ENCODE measurements at regions not wholly inside any gene's neighbourhood (a gene's known extent, or its start where the extent isn't known, plus 50 kb on each side); places are given as distances from the start of the nearest gene placed in this dataset.

DNA sequence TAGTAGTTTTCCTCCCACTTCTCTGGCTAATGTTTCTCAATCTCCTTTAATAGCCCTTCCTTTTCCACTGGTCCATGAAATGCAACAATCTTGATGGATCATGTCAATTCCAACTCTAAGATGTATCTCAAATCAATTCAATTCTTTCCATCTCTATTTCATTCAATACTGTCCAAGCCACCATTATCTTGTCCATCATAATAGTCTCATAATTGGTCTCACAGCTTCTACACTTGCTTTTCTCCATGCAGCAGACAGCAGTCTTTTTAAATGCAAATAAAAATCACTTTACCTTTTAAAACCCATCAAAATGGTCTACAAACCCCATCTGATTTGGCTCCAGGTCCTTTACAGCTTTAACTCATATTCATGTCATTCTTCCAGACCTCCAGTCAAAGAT lies 226.6 kb downstream of the EPHA4 start:
- Histone ChIP-seq H3K4me1 (ENCODE audit: insufficient read depth, low read length) (no peaks in the 10 kb centered on the region), H3K27ac (ENCODE audit: low read depth, low read length) (no peak overlapping the region), H3K4me3 (ENCODE audit: low read length) (no peak overlapping the region)

DNA sequence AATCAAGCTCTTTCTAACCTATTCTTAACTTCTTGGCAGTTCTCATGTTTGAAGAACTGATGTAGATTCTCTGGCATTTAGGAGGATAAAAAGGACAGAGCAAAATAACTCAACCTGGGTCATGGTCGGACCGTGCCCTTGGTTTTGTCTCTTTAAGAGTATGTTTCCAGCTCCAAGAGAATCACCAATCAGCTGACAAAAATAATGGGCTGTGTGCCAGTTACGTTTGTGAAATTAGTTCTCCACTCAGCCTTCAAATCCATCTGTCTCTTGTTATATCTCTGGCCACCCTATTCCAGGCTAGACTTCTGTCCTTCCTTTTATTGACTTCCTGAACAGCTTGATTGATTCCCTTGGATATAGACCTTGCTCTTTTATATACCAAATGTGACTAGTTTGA lies 225.7 kb downstream of the EPHA4 start:
- 98% methylated on average over 3 of the region's 3 CpGs for WGBS
- H3K4me1 ChIP-seq (ENCODE audit: insufficient read depth, low read length): no peaks in the 10 kb centered on the region
- H3K27ac ChIP-seq (ENCODE audit: low read depth, low read length): no peak overlapping the region
- no peaks in the 10 kb centered on the region for H3K9me3 ChIP-seq (ENCODE audit: insufficient read depth, low read depth, low read length)
- no peaks in the 10 kb centered on the region for H3K27me3 ChIP-seq (ENCODE audit: insufficient read depth, low read length)
- no peak overlapping the region for H3K9ac ChIP-seq (ENCODE audit: low read depth, low read length)
- no peaks in the 10 kb centered on the region for H3K36me3 ChIP-seq (ENCODE audit: insufficient read depth, low read length)
- no peak overlapping the region for H3K4me3 ChIP-seq (ENCODE audit: low read length)

More for the DNA sequence above, 226.6 kb downstream of the EPHA4 start:
- Histone ChIP-seq H3K9me3 (ENCODE audit: insufficient read depth, low read depth, low read length) (no peaks in the 10 kb centered on the region), H3K36me3 (ENCODE audit: insufficient read depth, low read length) (no peaks in the 10 kb centered on the region), H3K9ac (ENCODE audit: low read depth, low read length) (no peak overlapping the region), H3K27me3 (ENCODE audit: insufficient read depth, low read length) (no peaks in the 10 kb centered on the region)

- H3K9me3 ChIP-seq (ENCODE audit: insufficient read depth, low read depth, low read length): no peaks in the 10 kb centered on the region
- H3K27me3 ChIP-seq (ENCODE audit: insufficient read depth, low read length): no peaks in the 10 kb centered on the region
- 94% methylated on average over 2 of the region's 2 CpGs for WGBS
- no peak overlapping the region for H3K27ac ChIP-seq (ENCODE audit: low read depth, low read length)
- no peaks in the 10 kb centered on the region for H3K4me1 ChIP-seq (ENCODE audit: insufficient read depth, low read length)
- H3K36me3 ChIP-seq (ENCODE audit: insufficient read depth, low read length): no peaks in the 10 kb centered on the region
- no peak overlapping the region for H3K9ac ChIP-seq (ENCODE audit: low read depth, low read length)
- no peak overlapping the region for H3K4me3 ChIP-seq (ENCODE audit: low read length)
Measured at GRCh38 chr2:221347471-221347870, 224.6 kb downstream of the EPHA4 start.

DNA sequence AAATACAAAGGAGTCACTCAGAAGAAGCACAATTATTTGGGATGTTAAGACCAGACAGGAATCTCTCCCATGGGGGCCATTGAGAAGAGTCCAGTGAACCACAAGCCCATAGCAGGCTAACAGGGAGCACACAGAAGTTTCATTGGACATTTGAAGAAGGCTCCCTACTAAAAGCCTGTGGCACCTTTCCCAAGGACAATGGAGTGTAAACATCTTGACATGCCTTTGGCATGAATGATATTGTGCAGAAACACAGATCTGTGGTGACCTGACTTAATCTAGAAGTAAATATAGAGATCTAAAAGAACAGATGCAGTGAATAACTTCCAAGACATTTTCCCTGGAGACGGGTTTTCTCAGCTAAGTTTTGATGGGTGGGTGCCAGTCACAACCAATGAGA lies 221.5 kb downstream of the EPHA4 start:
- Histone ChIP-seq H3K9ac (ENCODE audit: low read depth, low read length) (no peak overlapping the region), H3K9me3 (ENCODE audit: insufficient read depth, low read depth, low read length) (no peaks in the 10 kb centered on the region), H3K4me1 (ENCODE audit: insufficient read depth, low read length) (no peaks in the 10 kb centered on the region), H3K27me3 (ENCODE audit: insufficient read depth, low read length) (no peaks in the 10 kb centered on the region), H3K4me3 (ENCODE audit: low read length) (no peak overlapping the region), H3K36me3 (ENCODE audit: insufficient read depth, low read length) (no peaks in the 10 kb centered on the region), H3K27ac (ENCODE audit: low read depth, low read length) (no peak overlapping the region)
- WGBS: 100% methylated on average over 1 of the region's 1 CpG

DNA sequence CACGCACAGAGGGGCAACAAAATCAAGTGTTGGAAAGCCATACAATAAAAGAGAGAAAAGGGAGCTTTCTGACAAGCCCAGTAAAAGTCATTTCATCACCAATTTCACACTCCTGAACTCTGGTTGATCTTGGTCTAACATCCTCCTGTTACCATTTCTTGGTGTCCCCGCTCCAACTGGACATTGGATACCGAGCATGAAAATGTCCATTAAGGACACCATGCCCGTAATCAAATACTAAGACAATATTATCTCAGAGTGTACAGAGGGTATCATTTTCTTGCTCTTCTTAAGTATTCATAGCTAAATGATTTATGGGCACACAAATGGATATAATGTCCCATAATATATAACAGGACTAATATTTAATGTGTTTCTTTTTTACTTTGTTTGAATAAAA lies 218.9 kb downstream of the EPHA4 start:
- H3K36me3 ChIP-seq (ENCODE audit: insufficient read depth, low read length): no peaks in the 10 kb centered on the region
- no peak overlapping the region for H3K27ac ChIP-seq (ENCODE audit: low read depth, low read length)
- no peaks in the 10 kb centered on the region for H3K27me3 ChIP-seq (ENCODE audit: insufficient read depth, low read length)
- H3K9ac ChIP-seq (ENCODE audit: low read depth, low read length): no peak overlapping the region
- no peak overlapping the region for H3K4me3 ChIP-seq (ENCODE audit: low read length)
- 84% methylated on average over 4 of the region's 4 CpGs for WGBS
- H3K4me1 ChIP-seq (ENCODE audit: insufficient read depth, low read length): no peaks in the 10 kb centered on the region
- no peaks in the 10 kb centered on the region for H3K9me3 ChIP-seq (ENCODE audit: insufficient read depth, low read depth, low read length)

DNA sequence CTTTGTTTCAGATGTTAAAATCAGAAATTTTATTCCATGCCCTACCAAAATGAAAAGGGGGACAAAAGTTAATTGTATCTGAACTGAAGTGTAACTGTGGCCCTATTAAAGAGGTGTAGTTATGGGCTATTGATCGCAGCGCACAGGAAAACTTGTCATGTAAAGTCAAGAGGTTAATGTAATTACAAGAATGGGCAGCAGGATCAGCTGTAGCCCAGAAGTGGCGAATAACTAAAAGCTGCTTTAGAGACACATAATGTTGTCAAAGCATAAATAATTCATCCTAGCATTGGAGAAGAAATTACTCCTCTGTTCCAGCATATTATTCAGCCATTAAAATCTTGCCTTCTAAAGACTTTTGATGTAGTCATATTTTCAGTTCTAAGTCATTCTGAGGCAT lies 211.8 kb downstream of the EPHA4 start:
- Histone ChIP-seq H3K4me3 (ENCODE audit: low read length) (no peak overlapping the region), H3K9me3 (ENCODE audit: insufficient read depth, low read depth, low read length) (no peaks in the 10 kb centered on the region), H3K27ac (ENCODE audit: low read depth, low read length) (no peak overlapping the region), H3K9ac (ENCODE audit: low read depth, low read length) (no peak overlapping the region), H3K36me3 (ENCODE audit: insufficient read depth, low read length) (no peaks in the 10 kb centered on the region), H3K27me3 (ENCODE audit: insufficient read depth, low read length) (no peaks in the 10 kb centered on the region), H3K4me1 (ENCODE audit: insufficient read depth, low read length) (peaks cover 5% of the 10 kb centered on the region; the same call in 1 of the 2 replicates)
- WGBS: 97% methylated on average over 3 of the region's 3 CpGs

- no peaks in the 10 kb centered on the region for H3K27me3 ChIP-seq (ENCODE audit: insufficient read depth, low read length)
- no peak overlapping the region for H3K9ac ChIP-seq (ENCODE audit: low read depth, low read length)
- H3K36me3 ChIP-seq (ENCODE audit: insufficient read depth, low read length): no peaks in the 10 kb centered on the region
- no peak overlapping the region for H3K27ac ChIP-seq (ENCODE audit: low read depth, low read length)
- 89% methylated on average over 4 of the region's 6 CpGs for WGBS
- peaks cover 5% of the 10 kb centered on the region; the same call in 1 of the 2 replicates for H3K4me1 ChIP-seq (ENCODE audit: insufficient read depth, low read length)
- H3K4me3 ChIP-seq (ENCODE audit: low read length): no peak overlapping the region
- no peaks in the 10 kb centered on the region for H3K9me3 ChIP-seq (ENCODE audit: insufficient read depth, low read depth, low read length)
Measured at GRCh38 chr2:221360742-221361141, 211.4 kb downstream of the EPHA4 start.

DNA sequence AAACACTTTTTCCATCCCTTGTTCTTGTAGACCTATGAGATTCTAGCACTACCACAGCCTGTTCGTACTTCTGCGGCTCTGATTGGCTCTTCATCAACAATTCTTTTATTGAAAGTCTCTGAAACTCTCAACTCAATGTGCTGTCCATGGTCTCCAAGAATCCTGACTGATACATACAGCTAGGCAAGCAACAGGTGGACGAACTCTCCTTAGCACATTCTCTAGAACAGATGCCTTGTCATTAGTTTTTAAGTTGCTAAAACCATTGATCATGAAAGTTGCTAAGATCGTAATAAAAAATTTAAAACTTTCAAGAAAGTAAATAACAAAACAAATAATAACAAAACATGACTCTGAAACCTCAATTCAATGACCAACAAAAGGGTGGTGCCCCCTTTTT lies 210.5 kb downstream of the EPHA4 start:
- Histone ChIP-seq H3K9ac (ENCODE audit: low read depth, low read length) (no peak overlapping the region), H3K4me1 (ENCODE audit: insufficient read depth, low read length) (peaks cover 5% of the 10 kb centered on the region; the same call in 1 of the 2 replicates), H3K4me3 (ENCODE audit: low read length) (no peak overlapping the region), H3K9me3 (ENCODE audit: insufficient read depth, low read depth, low read length) (no peaks in the 10 kb centered on the region), H3K27ac (ENCODE audit: low read depth, low read length) (no peak overlapping the region), H3K27me3 (ENCODE audit: insufficient read depth, low read length) (no peaks in the 10 kb centered on the region), H3K36me3 (ENCODE audit: insufficient read depth, low read length) (no peaks in the 10 kb centered on the region)
- 98% methylated on average over 4 of the region's 4 CpGs for WGBS

DNA sequence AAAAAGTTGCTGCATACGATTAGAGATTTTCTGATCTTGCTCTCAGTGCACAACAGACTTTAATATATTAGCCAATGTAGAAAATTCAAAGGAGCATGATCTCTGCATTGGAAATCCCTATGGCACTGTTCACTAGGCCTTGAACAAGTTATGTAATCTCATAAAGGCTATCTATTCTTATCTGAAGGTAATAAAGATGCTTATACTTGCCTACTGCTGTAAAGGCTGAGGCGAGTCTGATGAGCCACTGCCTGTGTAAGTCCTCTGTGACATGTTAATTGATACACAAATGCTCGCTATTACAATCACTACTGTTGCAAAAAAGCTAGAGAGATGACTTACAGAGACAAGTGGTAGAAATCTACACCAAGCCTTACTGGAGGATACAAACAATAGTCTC lies 207.4 kb downstream of the EPHA4 start:
- no peaks in the 10 kb centered on the region for H3K9me3 ChIP-seq (ENCODE audit: insufficient read depth, low read depth, low read length)
- no peak overlapping the region for H3K9ac ChIP-seq (ENCODE audit: low read depth, low read length)
- no peak overlapping the region for H3K27ac ChIP-seq (ENCODE audit: low read depth, low read length)
- H3K36me3 ChIP-seq (ENCODE audit: insufficient read depth, low read length): no peaks in the 10 kb centered on the region
- no peak overlapping the region for H3K4me3 ChIP-seq (ENCODE audit: low read length)
- peaks cover 5% of the 10 kb centered on the region; the same call in 1 of the 2 replicates for H3K4me1 ChIP-seq (ENCODE audit: insufficient read depth, low read length)
- no peaks in the 10 kb centered on the region for H3K27me3 ChIP-seq (ENCODE audit: insufficient read depth, low read length)
- WGBS: 86% methylated on average over 3 of the region's 3 CpGs
